ENCODE measurements at regions not wholly inside any gene's neighbourhood (a gene's known extent, or its start where the extent isn't known, plus 50 kb on each side); places are given as distances from the start of the nearest gene placed in this dataset.

DNA sequence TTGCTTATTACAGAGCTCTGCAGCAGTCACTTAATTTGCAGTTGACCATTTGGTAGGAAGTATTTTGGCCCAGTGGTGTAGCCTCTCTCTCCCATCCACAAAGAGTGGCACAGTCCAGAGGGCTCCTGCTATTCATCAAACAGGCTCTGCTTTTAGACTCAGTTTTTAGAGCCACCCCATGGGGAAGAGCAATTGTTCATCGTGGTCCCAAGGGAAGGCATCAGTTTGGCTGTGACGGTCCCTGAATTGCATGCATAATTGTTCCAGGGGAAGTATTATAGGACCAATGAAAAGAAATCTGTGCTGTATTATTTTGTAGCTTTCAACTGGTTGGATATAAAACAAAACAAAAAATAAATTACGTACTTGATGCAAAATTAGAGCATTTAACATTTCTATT is 799.0 kb downstream of the DACH1 start:
- TF ChIP-seq MYNN (tag by site-specific recombination; IDR thresholded peaks at IDR 0.05; ENCODE audit: borderline replicate concordance) (no peak), ZNF138 (tag by site-specific recombination; IDR thresholded peaks at IDR 0.05; ENCODE audit: borderline replicate concordance) (no peak), ZNF561 (tag by site-specific recombination; IDR thresholded peaks at IDR 0.05; ENCODE audit: borderline replicate concordance) (no peak), ZNF211 (tag by site-specific recombination; IDR thresholded peaks at IDR 0.05; ENCODE audit: low read depth) (no peak), HOXA7 (CRISPR knock-in tag; IDR thresholded peaks at IDR 0.05; ENCODE audit: borderline replicate concordance) (no peak), ZNF223 (tag by site-specific recombination; IDR thresholded peaks at IDR 0.05) (no peak), OSR2 (tag by site-specific recombination; IDR thresholded peaks at IDR 0.05) (no peak), SP7 (tag by site-specific recombination; IDR thresholded peaks at IDR 0.05) (no peak), OVOL3 (tag by site-specific recombination; IDR thresholded peaks at IDR 0.05) (no peak), HOXC10 (CRISPR knock-in tag; IDR thresholded peaks at IDR 0.05) (no peak), KLF9 (tag by site-specific recombination; IDR thresholded peaks at IDR 0.05; ENCODE audit: low read depth) (no peak)
- TF ChIP-seq, protein P1, sequence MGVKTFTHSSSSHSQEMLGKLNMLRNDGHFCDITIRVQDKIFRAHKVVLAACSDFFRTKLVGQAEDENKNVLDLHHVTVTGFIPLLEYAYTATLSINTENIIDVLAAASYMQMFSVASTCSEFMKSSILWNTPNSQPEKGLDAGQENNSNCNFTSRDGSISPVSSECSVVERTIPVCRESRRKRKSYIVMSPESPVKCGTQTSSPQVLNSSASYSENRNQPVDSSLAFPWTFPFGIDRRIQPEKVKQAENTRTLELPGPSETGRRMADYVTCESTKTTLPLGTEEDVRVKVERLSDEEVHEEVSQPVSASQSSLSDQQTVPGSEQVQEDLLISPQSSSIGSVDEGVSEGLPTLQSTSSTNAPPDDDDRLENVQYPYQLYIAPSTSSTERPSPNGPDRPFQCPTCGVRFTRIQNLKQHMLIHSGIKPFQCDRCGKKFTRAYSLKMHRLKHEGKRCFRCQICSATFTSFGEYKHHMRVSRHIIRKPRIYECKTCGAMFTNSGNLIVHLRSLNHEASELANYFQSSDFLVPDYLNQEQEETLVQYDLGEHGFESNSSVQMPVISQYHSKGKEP (tag by site-specific recombination; IDR thresholded peaks at IDR 0.05), result no peak
- TF ChIP-seq, protein P2, sequence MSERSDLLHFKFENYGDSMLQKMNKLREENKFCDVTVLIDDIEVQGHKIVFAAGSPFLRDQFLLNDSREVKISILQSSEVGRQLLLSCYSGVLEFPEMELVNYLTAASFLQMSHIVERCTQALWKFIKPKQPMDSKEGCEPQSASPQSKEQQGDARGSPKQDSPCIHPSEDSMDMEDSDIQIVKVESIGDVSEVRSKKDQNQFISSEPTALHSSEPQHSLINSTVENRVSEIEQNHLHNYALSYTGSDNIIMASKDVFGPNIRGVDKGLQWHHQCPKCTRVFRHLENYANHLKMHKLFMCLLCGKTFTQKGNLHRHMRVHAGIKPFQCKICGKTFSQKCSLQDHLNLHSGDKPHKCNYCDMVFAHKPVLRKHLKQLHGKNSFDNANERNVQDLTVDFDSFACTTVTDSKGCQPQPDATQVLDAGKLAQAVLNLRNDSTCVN (tag by site-specific recombination; optimal IDR thresholded peaks at IDR 0.05), result no peak
- TF ChIP-seq, protein P3, sequence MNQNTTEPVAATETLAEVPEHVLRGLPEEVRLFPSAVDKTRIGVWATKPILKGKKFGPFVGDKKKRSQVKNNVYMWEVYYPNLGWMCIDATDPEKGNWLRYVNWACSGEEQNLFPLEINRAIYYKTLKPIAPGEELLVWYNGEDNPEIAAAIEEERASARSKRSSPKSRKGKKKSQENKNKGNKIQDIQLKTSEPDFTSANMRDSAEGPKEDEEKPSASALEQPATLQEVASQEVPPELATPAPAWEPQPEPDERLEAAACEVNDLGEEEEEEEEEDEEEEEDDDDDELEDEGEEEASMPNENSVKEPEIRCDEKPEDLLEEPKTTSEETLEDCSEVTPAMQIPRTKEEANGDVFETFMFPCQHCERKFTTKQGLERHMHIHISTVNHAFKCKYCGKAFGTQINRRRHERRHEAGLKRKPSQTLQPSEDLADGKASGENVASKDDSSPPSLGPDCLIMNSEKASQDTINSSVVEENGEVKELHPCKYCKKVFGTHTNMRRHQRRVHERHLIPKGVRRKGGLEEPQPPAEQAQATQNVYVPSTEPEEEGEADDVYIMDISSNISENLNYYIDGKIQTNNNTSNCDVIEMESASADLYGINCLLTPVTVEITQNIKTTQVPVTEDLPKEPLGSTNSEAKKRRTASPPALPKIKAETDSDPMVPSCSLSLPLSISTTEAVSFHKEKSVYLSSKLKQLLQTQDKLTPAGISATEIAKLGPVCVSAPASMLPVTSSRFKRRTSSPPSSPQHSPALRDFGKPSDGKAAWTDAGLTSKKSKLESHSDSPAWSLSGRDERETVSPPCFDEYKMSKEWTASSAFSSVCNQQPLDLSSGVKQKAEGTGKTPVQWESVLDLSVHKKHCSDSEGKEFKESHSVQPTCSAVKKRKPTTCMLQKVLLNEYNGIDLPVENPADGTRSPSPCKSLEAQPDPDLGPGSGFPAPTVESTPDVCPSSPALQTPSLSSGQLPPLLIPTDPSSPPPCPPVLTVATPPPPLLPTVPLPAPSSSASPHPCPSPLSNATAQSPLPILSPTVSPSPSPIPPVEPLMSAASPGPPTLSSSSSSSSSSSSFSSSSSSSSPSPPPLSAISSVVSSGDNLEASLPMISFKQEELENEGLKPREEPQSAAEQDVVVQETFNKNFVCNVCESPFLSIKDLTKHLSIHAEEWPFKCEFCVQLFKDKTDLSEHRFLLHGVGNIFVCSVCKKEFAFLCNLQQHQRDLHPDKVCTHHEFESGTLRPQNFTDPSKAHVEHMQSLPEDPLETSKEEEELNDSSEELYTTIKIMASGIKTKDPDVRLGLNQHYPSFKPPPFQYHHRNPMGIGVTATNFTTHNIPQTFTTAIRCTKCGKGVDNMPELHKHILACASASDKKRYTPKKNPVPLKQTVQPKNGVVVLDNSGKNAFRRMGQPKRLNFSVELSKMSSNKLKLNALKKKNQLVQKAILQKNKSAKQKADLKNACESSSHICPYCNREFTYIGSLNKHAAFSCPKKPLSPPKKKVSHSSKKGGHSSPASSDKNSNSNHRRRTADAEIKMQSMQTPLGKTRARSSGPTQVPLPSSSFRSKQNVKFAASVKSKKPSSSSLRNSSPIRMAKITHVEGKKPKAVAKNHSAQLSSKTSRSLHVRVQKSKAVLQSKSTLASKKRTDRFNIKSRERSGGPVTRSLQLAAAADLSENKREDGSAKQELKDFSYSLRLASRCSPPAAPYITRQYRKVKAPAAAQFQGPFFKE (tag by site-specific recombination; IDR thresholded peaks at IDR 0.05; ENCODE audit: borderline replicate concordance), result no peak
- CTCF ChIA-PET, result no interaction called here
- no peak overlapping the region for H3K4me3 ChIP-seq (ENCODE audit: low read depth, low read length)

DNA sequence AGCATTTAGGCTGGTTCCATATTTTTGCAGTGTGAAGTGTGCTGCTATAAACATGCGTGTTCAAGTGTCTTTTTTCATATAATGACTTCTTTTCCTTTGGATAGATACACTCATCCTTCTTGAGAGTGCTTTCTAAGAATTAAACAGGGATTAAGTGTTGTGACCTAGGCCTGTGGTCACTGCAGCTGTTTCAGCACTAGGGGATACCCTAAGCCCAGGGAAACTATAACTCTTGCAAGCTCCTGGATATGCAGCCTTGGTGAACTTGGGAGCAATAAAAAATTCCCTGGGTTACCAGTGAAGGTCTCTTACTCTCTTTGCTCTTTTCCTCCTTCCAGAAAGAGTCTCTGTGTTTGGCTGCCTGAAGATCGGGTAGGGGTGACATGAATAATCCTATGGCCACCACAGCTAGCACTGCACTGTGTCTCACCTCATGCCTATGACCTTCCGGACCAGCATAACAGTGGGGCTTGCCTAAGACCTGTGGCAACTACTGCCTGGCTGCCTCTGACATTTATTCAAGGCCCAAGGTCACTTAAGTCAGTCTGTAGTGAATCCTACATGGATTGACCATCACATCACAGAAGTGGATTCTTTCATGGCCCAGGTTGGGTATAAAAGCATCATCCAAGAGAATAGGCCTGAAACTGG is 799.7 kb downstream of the DACH1 start:
- no peak for TF ChIP-seq ZNF138 (tag by site-specific recombination; IDR thresholded peaks at IDR 0.05; ENCODE audit: borderline replicate concordance)
- TF ChIP-seq, protein P4, sequence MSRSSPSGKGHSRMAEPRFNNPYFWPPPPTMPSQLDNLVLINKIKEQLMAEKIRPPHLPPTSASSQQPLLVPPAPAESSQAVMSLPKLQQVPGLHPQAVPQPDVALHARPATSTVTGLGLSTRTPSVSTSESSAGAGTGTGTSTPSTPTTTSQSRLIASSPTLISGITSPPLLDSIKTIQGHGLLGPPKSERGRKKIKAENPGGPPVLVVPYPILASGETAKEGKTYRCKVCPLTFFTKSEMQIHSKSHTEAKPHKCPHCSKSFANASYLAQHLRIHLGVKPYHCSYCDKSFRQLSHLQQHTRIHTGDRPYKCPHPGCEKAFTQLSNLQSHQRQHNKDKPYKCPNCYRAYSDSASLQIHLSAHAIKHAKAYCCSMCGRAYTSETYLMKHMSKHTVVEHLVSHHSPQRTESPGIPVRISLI (tag by site-specific recombination; IDR thresholded peaks at IDR 0.05), result no peak
- no peak for TF ChIP-seq ZNF19 (tag by site-specific recombination; IDR thresholded peaks at IDR 0.05; ENCODE audit: low read depth)
- no peak for TF ChIP-seq ZFHX2 (tag by site-specific recombination; conservative IDR thresholded peaks at IDR 0.05)
- TF ChIP-seq ZNF658 (tag by site-specific recombination; IDR thresholded peaks at IDR 0.05), result no peak
- TF ChIP-seq ZNF274 (IDR thresholded peaks at IDR 0.05; ENCODE audit: low read length), result no peak
- no peak for TF ChIP-seq ZNF274 (tag by site-specific recombination; IDR thresholded peaks at IDR 0.05; ENCODE audit: borderline replicate concordance)
- no peak overlapping the region for H3K27ac ChIP-seq (ENCODE audit: extremely low read depth, low read depth, low read length)
- POLR2A ChIA-PET, result no interaction called here
- no peaks in the 10 kb centered on the region for H3K4me1 ChIP-seq (ENCODE audit: control insufficient read depth, insufficient read depth, low read length)
- CTCF ChIA-PET, result no interaction called here
- no peak overlapping the region for H3K4me3 ChIP-seq (ENCODE audit: low read depth, low read length)
- H3K36me3 ChIP-seq (ENCODE audit: control insufficient read depth in 2 of 2, insufficient read depth in 1 of 2, low read length in 2 of 2), result no peaks in the 10 kb centered on the region
- no peaks in the 10 kb centered on the region for H3K9me3 ChIP-seq (ENCODE audit: control insufficient read depth, insufficient read depth, low read depth, low read length)

More for the DNA sequence above, 799.0 kb downstream of the DACH1 start:
- Histone ChIP-seq H3K9me3 (ENCODE audit: control insufficient read depth, insufficient read depth, low read depth, low read length) (no peaks in the 10 kb centered on the region), H3K27ac (ENCODE audit: extremely low read depth, low read depth, low read length) (no peak overlapping the region), H3K36me3 (ENCODE audit: control insufficient read depth in 2 of 2, insufficient read depth in 1 of 2, low read length in 2 of 2) (no peaks in the 10 kb centered on the region), H3K4me1 (ENCODE audit: control insufficient read depth, insufficient read depth, low read length) (no peaks in the 10 kb centered on the region)
- POLR2A ChIA-PET, result no interaction called here

Measured in HEK293 (cell line).